ENCODE measurements at regions not wholly inside any gene's neighbourhood (a gene's known extent, or its start where the extent isn't known, plus 50 kb on each side); places are given as distances from the start of the nearest gene placed in this dataset.

GRCh38 chr22:22394591-22394990 is 114.0 kb downstream of the ZNF280B start:
- ChIA-PET CTCF (interaction anchor here (0.6 kb wide), 1 partner anchor 19 kb away, joined by 3 read pairs; no protein-coding TSS in a partner anchor), POLR2A (ENCODE audit: unreplicated experiment) (no interaction called here)
- H3K23ac ChIP-seq (ENCODE audit: low read depth, low read length) = no peak overlapping the region
- H3K4me1 ChIP-seq (ENCODE audit: control insufficient read depth, insufficient read depth, low read length) = peaks cover 3% of the 10 kb centered on the region; the same call in 1 of the 2 replicates
- H2BK120ac ChIP-seq (ENCODE audit: low read depth, low read length) = no peak overlapping the region
- no TSS peak for BruUV-seq (replicated peaks)
- no peak overlapping the region for H2BK15ac ChIP-seq (ENCODE audit: low read depth, low read length)
- no peak overlapping the region for H3K56ac ChIP-seq (ENCODE audit: extremely low read depth, insufficient read depth, low read length)
- no peak overlapping the region for H3K4ac ChIP-seq (ENCODE audit: low read depth, low read length)
- no peak overlapping the region for H3K27ac ChIP-seq (ENCODE audit: insufficient read depth, low read length)
- no peak overlapping the region for H2BK20ac ChIP-seq (ENCODE audit: low read depth, low read length)
- TF ChIP-seq USF2 (IDR thresholded peaks at IDR 0.05; ENCODE audit: low read depth, low read length) (no peak), FOS (IDR thresholded peaks at IDR 0.05; ENCODE audit: low read depth, low read length) (no peak), RFX5 (IDR thresholded peaks at IDR 0.05; ENCODE audit: low read depth, low read length) (no peak), MAFK (IDR thresholded peaks at IDR 0.05; ENCODE audit: low read depth, low read length) (no peak), CEBPB (IDR thresholded peaks at IDR 0.05; ENCODE audit: low read depth, low read length) (no peak), ELK1 (IDR thresholded peaks at IDR 0.05; ENCODE audit: borderline replicate concordance, low read depth, low read length) (no peak), MAZ (IDR thresholded peaks at IDR 0.05; ENCODE audit: borderline replicate concordance, low read depth, low read length) (no peak), RCOR1 (IDR thresholded peaks at IDR 0.05; ENCODE audit: insufficient replicate concordance, low read length) (no peak), MXI1 (IDR thresholded peaks at IDR 0.05; ENCODE audit: borderline replicate concordance, low read depth, low read length) (no peak), CHD1 (IDR thresholded peaks at IDR 0.05; ENCODE audit: low read depth, low read length) (no peak), NFE2L2 (IDR thresholded peaks at IDR 0.05; ENCODE audit: low read depth, low read length) (no peak), POLR2A (IDR thresholded peaks at IDR 0.05; ENCODE audit: low read depth, low read length) (no peak), RAD21 (IDR thresholded peaks at IDR 0.05; ENCODE audit: low read length) (no peak), CTCF (conservative IDR thresholded peaks at IDR 0.05; ENCODE audit: low read depth, low read length) (no peak), BHLHE40 (IDR thresholded peaks at IDR 0.05; ENCODE audit: low read depth, low read length) (no peak), SMC3 (IDR thresholded peaks at IDR 0.05; ENCODE audit: low read depth, low read length) (no peak)
- no peak overlapping the region for H3K18ac ChIP-seq (ENCODE audit: low read depth, low read length)
- H3K9ac ChIP-seq (ENCODE audit: low read depth, low read length) = no peak overlapping the region
- DNase-seq (no peak), ATAC-seq (ENCODE audit: low read depth) (no peak)
- no peak overlapping the region for H3K4me2 ChIP-seq (ENCODE audit: low read depth, low read length)
- H3K9me3 ChIP-seq (ENCODE audit: control insufficient read depth, insufficient read depth, low read length) = no peaks in the 10 kb centered on the region
- no peak overlapping the region for H2AFZ ChIP-seq (replicated peaks; ENCODE audit: low read length, poor library complexity)
- no CpG with 5 or more reads among the region's 1 CpG for WGBS, 2 experiments (ENCODE audit: extremely low coverage in 2 of 2, insufficient read length in 1 of 2)
- H2AK9ac ChIP-seq (replicated peaks; ENCODE audit: low read depth, low read length, poor library complexity) = no peak overlapping the region
- H2BK5ac ChIP-seq (ENCODE audit: low read depth, low read length, poor library complexity, severe bottlenecking) = no peak overlapping the region
- no peak overlapping the region for H3K4me3 ChIP-seq (ENCODE audit: insufficient read depth, low read depth, low read length)
- peaks cover 8% of the 10 kb centered on the region for H3K27me3 ChIP-seq (ENCODE audit: control insufficient read depth, insufficient read depth, low read length)
- H3K9me1 ChIP-seq (ENCODE audit: insufficient read depth, low read length) = no peaks in the 10 kb centered on the region
- no peaks in the 10 kb centered on the region for H4K20me1 ChIP-seq (ENCODE audit: insufficient read depth, low read length)
- in situ Hi-C loops (cut with MboI; ENCODE audit: low sequenced_read_pairs) = no loop called here
- no peak overlapping the region for H2AK5ac ChIP-seq (ENCODE audit: low read depth, low read length)
- H3K79me1 ChIP-seq (ENCODE audit: low read depth in 1 of 2, low read length in 2 of 2) = no peaks in the 10 kb centered on the region
- no peak overlapping the region for H4K91ac ChIP-seq (ENCODE audit: insufficient read depth, low read depth, low read length)
- intact Hi-C loops (cut with micrococcal nuclease) = no loop called here
- no peak overlapping the region for H4K5ac ChIP-seq (ENCODE audit: low read depth, low read length)
- no peak overlapping the region for H3K14ac ChIP-seq (replicated peaks; ENCODE audit: low read depth, low read length)
- H3K36me3 ChIP-seq (ENCODE audit: control insufficient read depth, insufficient read depth, low read length) = no peaks in the 10 kb centered on the region
- H4K8ac ChIP-seq (ENCODE audit: low read depth in 2 of 2, low read length in 2 of 2) = no peak overlapping the region
- dilution Hi-C loops (cut with HindIII; ENCODE audit: low sequenced_read_pairs, unreplicated experiment) = no loop called here

Measured in IMR-90 (cell line).